ENCODE measurements at regions not wholly inside any gene's neighbourhood (a gene's known extent, or its start where the extent isn't known, plus 50 kb on each side); places are given as distances from the start of the nearest gene placed in this dataset.

DNA sequence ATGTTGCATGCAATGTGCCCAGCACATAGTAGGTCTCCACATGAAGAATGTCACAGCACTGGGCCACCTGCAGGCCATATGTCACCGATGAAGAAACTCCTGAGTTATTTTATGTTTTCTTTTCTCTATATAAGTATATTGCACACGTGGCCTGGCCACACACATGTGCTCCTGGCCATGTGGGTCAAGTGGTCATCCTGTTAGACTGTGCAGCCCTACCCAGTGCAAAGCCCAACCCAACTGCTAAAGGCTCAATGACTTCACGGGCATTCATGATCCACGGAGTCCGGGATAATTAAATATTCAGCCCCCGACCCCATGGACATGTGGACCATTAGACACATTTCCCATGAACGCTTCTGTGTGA lies 163.2 kb downstream of the TEX29 start:
- no peak overlapping the region for H3K4me3 ChIP-seq (ENCODE audit: low read depth, low read length)
- TF ChIP-seq, protein P1, sequence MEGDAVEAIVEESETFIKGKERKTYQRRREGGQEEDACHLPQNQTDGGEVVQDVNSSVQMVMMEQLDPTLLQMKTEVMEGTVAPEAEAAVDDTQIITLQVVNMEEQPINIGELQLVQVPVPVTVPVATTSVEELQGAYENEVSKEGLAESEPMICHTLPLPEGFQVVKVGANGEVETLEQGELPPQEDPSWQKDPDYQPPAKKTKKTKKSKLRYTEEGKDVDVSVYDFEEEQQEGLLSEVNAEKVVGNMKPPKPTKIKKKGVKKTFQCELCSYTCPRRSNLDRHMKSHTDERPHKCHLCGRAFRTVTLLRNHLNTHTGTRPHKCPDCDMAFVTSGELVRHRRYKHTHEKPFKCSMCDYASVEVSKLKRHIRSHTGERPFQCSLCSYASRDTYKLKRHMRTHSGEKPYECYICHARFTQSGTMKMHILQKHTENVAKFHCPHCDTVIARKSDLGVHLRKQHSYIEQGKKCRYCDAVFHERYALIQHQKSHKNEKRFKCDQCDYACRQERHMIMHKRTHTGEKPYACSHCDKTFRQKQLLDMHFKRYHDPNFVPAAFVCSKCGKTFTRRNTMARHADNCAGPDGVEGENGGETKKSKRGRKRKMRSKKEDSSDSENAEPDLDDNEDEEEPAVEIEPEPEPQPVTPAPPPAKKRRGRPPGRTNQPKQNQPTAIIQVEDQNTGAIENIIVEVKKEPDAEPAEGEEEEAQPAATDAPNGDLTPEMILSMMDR (IDR thresholded peaks at IDR 0.05; ENCODE audit: borderline replicate concordance, insufficient read depth, low read depth, low read length): no peak

GRCh38 chr13:111484141-111484925 lies 163.9 kb downstream of the TEX29 start:
- H3K4me3 ChIP-seq (ENCODE audit: low read depth, low read length): no peak overlapping the region
- TF ChIP-seq, protein P1 (IDR thresholded peaks at IDR 0.05; ENCODE audit: borderline replicate concordance, insufficient read depth, low read depth, low read length): no peak

GRCh38 chr13:111484959-111485358 lies 164.5 kb downstream of the TEX29 start:
- no peak overlapping the region for H3K4me3 ChIP-seq (ENCODE audit: low read depth, low read length)
- TF ChIP-seq, protein P1 (IDR thresholded peaks at IDR 0.05; ENCODE audit: borderline replicate concordance, insufficient read depth, low read depth, low read length): no peak

DNA sequence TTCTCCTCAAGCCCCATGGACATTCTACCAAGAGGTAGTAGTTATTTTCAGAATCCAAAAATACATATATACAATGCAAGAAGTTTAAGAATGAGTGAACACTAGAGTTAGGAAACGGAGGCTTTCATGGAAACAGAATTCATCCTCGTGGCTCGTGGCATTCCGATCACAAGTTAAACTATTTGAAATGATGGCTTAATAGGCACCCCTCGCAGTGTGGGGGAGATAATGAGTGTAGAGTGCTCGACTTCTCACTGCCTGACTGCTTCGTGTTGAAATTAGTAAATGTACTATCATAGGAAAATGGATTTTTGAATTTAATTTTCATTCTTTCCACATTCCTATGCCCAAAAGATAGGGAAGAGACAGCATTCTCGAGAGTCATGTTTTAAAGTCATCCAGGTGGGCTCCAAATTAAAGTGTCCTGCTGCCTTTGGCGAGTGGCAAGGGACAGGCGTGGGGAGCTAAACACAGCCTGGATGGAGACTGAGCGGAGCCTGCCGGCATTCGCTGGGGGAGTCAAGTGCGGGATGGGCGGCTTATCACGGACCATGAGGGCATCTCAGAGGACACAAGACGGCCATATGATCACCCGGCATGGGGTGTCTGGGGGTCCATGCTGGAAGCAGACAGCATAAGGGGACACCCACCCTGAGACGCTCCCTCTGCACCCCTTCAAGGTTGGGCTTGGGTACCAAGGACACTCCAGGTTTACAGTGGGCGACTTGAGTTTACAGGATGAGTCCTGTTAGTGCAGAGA lies 165.2 kb downstream of the TEX29 start:
- TF ChIP-seq, protein P1 (IDR thresholded peaks at IDR 0.05; ENCODE audit: borderline replicate concordance, insufficient read depth, low read depth, low read length): no peak

DNA sequence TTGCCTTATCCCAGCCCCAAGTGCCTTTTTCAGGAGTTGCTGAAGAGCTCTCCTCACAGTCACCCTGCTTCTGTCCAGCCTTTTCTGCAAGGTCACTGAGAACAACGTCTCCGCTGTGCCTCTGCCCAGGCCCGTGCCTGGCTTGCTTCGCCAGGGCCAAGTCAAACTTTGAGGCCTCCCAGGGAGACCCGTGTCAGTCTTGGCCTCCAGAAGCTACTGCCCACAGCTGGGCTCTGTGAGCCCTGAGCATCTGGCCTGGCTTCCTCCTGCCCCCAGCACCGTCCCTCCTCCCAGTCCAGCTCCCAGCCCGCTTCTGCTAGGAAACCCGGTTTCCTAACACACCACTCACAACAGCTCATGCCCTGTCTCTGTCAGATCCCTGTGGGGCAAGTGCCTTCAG lies 165.9 kb downstream of the TEX29 start:
- no peak overlapping the region for H3K4me3 ChIP-seq (ENCODE audit: low read depth, low read length)
- TF ChIP-seq, protein P1 (IDR thresholded peaks at IDR 0.05; ENCODE audit: borderline replicate concordance, insufficient read depth, low read depth, low read length): no peak

More for the DNA sequence above, 165.2 kb downstream of the TEX29 start:
- no peak overlapping the region for H3K4me3 ChIP-seq (ENCODE audit: low read depth, low read length)

DNA sequence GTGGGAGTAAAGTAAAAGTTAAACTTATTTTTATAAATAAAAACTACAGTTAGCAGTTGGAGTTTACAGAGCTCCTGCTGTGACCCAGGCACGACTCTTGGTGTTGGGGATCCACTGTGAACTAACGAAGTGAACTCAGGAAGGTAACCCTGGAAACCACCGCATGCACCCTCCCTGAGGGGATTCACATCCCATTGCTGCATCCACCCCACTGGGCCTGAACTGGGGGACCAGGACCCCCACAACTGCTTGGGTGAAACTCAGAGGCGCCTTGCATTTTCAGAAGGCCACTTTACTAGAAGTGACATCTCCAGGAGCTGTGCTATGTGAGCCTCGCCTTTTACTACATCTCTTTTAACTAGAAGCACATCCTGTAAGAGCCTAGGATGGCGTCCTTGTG lies 166.4 kb downstream of the TEX29 start:
- H3K4me3 ChIP-seq (ENCODE audit: low read depth, low read length): no peak overlapping the region

More for the DNA sequence above, 166.4 kb downstream of the TEX29 start:
- TF ChIP-seq, protein P1 (IDR thresholded peaks at IDR 0.05; ENCODE audit: borderline replicate concordance, insufficient read depth, low read depth, low read length): no peak
